ENCODE measurements at regions not wholly inside any gene's neighbourhood (a gene's known extent, or its start where the extent isn't known, plus 50 kb on each side); places are given as distances from the start of the nearest gene placed in this dataset.

DNA sequence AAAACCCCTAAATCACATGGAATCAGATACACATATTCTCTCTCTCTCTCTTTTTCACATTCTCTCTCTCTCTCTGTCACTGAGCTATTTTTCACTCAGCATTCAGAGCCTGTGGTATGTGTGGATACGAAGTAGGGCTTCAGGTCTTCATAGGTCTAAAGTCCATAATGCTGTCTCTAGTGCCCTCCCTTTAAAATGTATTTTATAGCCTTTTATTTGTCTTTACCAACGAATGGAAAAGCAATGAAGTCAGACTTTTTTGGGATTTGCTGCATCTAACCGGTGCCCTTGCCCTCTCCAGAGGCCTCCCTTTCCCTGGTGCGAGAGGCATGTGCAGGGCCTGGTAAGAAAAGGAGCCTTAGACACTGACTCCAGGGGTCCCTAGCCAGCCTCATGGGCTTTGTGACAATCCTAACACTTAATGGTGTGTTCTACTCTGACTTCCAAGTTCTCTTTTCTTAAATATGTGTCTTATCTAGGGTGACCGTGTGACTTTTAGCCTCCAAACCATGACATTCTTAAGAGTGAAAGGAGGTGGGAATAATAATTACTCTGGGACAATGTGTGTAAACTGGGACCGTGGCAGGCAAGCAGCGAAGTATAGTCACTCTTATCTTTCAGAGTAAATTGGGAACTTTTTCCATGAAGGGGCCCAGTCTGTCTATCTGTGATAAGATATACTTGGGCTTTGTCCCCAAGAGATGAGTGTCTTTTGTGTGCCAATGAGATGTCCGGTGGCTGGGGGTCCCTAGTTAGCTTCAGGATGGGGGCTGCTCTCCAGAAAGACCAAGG is 101.1 kb downstream of the B3GNT2 start:
- no peak for DNase-seq

DNA sequence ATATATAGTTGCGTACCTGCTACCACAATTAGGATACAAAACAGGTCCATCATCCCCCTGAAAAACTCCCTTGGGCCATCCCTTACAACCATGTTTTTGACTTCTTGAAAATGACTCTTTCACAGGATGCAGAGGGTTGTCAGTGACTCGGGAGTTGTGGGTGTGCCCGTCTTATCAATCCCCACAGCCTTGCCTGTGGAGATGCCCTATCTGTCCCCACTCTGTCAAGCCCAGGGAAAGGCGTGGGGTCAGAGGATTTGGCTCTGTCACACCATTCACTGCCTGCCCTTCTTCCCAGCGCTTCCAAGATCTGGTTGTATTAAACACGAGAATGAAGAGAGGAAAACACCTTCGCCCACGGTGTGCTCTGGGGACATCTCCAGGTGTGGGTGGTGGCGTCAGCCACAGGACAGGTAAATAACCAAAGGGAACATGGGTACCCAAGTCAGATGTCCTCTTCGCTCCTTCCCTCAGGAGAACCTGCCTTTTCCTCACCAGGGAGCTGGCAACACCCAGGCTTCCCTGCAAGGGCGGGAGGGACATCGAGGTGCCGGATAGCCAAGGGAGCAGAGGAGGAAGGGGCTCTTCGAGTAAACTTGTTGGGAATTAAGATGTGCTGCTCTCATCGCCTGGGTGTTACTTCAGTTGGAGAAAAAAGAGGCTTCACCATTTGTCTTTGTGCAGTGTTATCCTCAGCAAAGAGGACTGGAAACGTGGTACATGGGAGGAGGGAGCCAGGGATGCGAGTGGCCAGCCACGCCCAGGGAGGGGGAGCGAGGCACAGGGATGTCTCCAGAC is 100.3 kb downstream of the B3GNT2 start:
- no peak for DNase-seq

DNA sequence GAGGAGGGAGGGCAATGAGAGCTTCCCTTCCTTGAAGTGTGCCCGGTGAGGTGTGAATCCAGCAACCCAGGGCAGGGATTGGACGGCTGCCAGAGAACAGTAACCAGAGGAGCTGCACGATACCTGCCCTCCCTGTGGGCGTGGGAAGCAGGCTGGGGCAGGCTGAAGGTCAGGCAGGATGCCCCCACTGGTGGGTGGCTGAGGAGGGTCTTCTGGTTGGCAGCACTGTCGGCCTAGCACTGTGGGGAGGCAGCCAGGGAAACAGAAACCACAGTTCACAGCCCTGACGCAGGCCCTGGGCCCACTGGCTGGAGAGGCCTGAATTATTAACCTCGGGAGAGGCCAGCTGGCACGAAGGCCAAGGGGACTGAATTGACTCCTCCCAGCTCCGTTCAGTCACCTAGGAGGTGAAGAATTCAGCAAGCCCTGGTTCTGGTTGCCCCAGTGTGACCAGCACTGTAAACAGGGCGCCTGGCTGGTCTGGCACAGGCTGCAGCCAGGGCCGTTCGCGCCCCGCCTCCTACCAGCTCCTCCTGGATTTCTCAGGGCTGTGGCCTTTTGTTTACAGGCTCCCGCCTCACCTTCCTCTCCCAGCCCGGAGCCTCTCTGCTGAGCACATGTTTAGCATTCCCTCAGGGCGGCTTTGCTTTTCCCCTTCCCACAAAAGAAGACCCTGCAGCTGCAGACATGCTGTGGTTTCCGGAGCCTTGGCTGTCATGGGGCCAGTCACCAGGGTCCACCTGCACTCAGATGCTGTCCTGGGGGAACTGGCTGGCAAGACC is 97.8 kb downstream of the B3GNT2 start:
- no peak for DNase-seq

DNA sequence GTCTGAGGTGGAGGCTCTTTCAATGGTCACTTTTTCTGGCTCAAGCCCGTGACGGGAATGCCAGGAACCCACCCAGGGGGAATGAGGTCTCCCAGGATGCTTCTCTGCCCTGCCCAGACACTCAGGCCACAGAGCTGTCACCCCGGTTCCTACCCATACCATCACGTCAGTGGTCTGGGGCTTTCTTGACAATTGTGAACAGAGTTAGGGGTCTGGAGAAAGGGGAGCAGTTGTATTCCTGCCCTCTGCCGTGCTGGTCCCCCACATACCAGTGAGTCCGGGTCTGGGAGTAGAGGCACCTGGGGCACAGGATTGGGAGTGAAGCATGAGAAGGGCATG is 97.2 kb downstream of the B3GNT2 start:
- DNase-seq, result no peak

DNA sequence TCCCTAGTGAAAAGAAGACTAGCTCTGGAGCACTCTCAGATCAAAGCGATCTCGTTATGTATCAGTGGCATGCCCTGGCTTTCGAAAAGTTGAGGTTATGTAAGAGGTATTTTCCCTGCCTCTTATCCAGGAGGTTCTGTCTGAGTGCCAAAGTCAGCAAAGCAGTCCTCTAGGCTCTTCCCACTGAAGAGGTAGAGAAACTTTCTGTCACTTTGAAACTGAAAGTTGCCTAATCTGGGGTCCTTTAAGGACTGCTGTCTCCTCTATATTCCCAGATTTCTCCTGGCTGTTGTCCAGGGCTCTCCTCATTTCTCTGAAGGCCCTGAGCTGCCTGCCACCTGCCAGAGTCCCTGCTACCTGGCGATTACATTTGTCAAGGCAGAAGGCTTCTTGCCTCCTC is 96.3 kb downstream of the B3GNT2 start:
- DNase-seq, result no peak

DNA sequence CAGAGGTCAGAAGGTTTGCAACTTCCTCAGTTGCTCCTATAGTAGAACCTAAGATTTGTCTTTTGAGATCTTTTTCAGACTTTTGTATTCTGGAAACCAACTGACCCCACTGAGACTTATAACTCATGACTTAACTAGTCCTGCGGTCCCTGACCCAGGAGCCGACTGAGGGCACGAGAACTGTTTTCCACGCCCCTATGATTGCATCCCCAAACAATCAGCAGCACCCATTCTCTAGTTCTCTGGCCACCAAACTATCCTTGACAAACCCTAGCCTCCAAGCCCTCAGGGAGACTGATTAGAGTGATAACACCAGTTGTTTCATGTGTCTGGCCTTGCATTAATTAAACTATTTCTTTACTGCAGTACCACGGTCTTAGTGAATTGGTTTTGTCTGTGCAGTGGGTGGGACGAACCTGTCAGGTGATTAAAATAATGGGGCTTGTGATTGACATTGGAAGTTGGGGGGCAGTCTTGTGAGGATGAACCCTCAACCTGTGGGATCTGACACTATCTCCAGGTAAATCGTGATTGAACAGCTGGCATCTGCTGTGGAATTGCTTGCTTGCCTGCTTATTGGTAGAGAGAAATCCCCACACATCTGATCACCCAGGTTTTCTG is 95.7 kb downstream of the B3GNT2 start:
- DNase-seq, result no peak

DNA sequence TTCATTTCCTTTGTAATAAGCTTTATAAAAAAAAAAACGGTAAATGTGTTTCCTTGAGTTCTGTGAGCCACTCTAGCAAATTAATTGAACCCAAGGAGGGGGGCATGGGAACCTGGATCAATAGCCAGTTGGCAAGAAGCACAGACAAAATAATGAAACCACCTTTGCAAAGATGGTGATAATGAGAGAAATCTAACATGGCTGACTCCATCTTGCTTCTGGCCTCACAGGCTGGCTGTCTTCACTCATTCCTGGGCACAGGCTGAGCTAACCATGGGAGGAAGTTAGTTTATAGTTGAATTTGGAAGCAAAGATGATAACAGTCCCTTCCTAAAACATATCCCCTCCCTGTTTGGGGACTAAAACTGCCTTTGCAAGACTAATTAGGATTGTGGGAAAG is 95.1 kb downstream of the B3GNT2 start:
- no peak for DNase-seq

DNA sequence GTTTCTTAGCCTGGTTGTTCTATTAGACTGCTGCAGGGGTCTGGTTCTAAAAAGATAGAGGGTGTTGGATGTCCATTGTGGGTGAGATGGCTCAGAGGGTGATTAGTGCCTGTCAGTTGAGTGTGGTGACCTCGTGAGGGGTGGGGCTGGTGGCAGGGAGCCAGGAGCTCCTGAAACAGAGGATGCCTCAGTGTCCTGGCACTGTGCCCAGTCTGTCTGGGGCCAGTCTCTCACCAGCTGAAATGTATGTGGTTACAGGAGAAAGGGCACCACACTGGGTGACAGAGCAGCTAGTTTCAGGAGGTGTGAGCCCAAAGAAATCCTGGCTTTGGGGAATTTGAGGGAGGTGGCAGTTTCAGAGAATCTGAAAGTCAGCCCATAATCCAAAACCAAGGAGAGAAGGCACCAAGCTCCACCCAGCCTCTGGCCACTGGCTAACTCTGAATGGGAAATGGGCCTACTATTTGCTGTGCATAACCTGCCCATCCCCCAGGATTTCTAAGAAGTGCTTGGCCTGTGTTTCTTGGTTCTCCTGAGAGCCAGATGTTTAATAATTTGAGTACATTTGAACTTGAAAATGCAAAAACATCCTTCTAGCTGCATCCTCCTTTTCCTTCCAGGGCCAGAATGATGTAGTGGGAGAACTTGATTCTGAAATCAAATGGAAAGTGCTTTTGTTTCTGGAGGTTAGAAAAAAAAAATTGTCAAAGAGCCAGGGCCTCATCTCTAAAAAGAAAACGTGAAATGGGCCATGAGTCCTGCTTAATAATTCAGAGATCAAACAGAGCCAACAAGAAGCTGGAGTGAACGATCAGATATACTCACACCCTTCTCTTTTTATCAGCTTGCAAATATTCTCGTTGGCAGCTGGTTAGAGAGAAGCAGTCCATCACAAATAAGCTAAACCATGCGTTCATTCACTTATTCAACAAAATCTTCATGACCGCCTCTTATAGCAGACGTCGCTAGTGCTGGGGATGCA is 92.3 kb downstream of the B3GNT2 start:
- no peak for DNase-seq

DNA sequence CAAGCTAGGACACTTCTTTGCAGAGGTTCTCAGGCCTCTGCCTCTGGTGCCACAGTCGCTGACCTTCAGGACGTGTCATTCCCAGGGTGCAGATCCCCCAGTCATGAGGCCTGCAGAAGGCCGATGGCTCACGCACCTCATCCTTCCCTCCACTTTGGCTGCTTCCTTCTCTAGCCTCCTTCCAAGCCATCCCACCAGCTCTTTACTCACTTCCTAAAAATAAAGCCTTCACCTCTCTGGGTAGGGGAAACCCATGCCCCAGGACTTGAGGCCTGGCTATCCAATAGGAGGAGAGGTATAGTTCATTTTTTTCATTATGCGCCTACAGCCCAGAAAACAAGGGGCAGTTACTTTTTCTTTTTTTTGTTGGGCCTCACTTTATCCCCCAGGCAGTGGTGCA is 91.4 kb downstream of the B3GNT2 start:
- no peak for DNase-seq

DNA sequence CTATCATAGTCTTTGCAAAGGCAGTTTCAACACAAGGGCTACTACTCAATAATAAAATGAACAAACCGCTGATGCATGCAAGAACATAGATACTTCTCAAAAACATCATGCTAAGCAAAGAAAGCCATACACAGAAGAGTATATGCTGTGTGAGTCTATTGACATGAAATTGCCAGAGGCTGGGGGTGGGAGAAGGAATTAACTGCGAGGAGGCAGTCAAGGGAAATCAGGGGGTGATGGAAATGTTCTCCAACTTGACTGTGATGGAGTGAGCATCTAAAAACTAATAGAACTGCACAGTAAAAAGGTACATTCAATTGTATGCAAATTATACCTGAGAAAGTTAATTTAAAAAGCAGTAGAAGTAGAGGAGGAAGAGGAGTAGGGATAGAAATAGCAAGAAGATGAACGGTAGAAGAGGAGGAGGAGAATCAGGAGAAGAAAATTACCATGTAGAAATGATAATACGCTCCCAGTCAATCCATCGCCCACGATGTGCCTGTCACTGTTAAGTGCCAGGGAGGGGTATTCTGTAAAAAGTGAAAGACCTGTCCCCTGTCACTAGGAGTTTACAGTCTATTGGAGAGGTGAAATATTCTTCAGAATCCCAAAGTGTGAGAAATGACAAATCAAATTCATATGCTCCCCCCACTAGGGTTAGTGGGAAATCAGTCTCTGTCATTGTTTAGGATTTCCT is 90.3 kb downstream of the B3GNT2 start:
- DNase-seq, result no peak

DNA sequence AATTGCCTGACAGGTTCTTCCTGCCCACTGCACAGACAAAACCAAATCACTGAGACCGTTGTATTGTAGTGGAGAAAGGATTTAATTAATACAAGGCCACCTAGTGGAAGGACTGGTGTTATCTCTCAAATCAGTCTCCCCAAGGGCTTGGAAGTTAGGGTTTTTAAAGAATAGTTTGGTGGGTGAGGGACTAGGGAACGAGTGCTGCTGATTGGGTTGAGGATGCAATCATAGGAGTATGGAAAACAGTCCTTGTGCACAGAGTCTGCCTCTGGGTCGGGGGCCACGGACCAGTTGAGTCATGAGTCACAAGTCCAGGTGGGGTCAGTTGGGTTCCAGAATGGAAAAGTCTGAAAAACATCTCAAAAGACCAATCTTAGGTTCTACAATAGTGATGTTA is 89.1 kb downstream of the B3GNT2 start:
- DNase-seq, result no peak

DNA sequence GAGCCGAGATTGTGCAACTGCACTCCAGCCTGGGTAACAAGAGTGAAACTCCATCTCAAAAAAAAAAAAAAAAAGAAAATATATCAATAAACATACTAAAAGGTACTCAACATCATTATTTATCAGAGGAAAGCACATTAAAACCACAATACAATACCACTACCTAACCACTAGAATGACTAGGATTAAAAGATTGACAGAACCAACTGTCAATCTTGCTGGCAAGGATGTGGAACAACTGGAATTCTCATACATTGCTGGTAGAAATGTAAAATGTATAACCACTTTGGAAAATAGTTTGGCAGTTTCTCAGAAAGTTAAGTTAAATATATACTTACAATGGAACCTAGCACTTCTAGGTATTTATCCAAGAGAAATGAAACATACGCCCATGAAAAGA is 88.6 kb downstream of the B3GNT2 start:
- DNase-seq, result no peak

DNA sequence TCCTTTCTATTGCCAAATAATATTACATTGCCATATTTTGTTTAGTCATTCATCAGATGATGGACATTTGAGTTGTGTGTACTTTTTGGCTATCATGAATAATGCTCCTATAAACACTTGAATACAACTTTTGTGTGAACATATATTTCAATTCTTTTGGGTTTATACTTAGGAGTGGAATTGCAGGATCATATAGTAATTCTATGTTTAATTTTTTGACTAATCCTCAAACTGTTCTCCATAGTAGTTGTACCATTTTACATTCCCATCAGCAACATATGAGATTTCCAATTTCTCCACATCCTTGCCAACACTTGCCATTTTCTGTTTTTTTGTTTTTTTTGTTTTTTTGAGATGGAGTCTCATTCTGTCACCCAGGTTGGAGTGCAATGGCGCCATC is 87.2 kb downstream of the B3GNT2 start:
- no peak for DNase-seq

DNA sequence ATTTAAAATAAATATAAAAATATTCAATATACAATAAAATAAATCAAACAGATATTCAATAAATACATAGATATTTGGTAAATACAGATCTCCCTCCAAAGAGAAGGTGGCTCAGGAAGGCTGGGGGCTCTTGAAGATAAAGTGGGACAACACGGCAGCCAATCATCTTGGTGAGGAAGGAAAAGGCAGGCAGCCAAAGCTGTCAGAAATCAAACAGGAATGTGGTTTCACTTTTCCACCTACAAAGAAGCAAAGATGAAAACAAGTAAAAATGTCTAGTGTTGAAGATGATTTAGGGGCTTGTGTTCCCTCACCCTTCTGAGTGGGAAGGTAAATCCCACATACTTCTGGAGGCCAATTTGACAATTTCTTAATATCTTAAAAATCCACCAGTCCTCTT is 85.7 kb downstream of the B3GNT2 start:
- no peak for DNase-seq

DNA sequence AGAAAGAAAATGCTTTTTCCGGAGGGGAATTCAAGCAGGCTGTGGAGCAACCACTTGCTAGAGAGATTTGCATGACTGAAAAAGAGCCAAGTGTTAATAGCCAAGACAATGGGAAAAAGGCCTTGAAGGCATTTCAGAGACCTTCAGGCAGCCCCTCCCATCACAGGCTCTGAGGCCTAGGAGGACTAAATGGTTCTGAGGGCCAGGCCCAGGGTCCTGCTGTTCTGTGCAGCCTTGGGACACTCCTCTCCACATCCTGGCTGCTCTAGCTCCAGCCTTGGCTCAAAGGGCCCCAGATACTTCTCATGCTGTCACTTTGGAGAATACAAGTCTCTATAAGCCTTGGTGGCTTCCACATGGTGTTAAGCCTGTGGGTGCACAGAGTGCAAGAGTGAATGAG is 81.8 kb downstream of the B3GNT2 start:
- no peak for DNase-seq
